IPS-15b (cell line): ENCODE measurements at regions not wholly inside any gene's neighbourhood (a gene's known extent, or its start where the extent isn't known, plus 50 kb on each side); places are given as distances from the start of the nearest gene placed in this dataset.

Experiments
- H3K27me3 ChIP-seq: one replicate; pipeline ENCODE4 v1.6.1; 2013; ENCODE audit warnings: low read length; ENCODE audit not compliant: control insufficient read depth, insufficient read depth
- H3K36me3 ChIP-seq: one replicate; pipeline ENCODE4 v1.6.1; 2013; ENCODE audit warnings: low read length; ENCODE audit not compliant: control insufficient read depth, insufficient read depth
- H3K4me1 ChIP-seq: one replicate; pipeline ENCODE4 v1.6.1; 2013; ENCODE audit warnings: mild to moderate bottlenecking, low read length; ENCODE audit not compliant: control insufficient read depth, insufficient read depth
- H3K4me3 ChIP-seq: one replicate; pipeline ENCODE4 v1.5.1; 2013; ENCODE audit warnings: low read depth, low read length
- H3K9ac ChIP-seq: one replicate; pipeline ENCODE4 v1.6.1; 2013; ENCODE audit warnings: low read depth, mild to moderate bottlenecking, low read length
- H3K9me3 ChIP-seq: one replicate; pipeline ENCODE4 v1.6.1; 2013; ENCODE audit warnings: mild to moderate bottlenecking, low read length; ENCODE audit not compliant: control insufficient read depth, insufficient read depth

DNA sequence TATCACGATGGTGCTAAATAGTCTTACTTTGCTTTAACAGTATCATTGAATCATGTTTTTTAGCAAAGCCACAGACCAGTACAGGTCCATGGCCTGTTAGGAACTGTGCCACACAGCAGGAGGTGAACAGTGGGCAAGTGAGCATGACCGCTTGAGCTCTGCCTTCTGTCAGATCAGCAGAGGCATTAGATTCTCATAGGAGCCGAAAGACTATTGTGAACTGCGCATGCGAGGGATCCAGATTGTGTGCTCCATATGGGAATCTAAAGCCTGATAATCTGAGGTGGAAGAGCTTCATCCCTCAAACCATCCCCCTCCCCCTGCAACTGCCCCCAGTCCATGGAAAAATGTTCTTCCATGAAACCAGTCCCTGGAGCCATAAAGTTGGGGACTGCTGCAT lies 102.3 kb upstream of the OSR1 start:
- no peak overlapping the region for H3K4me3 ChIP-seq
- no peak overlapping the region for H3K9ac ChIP-seq

DNA sequence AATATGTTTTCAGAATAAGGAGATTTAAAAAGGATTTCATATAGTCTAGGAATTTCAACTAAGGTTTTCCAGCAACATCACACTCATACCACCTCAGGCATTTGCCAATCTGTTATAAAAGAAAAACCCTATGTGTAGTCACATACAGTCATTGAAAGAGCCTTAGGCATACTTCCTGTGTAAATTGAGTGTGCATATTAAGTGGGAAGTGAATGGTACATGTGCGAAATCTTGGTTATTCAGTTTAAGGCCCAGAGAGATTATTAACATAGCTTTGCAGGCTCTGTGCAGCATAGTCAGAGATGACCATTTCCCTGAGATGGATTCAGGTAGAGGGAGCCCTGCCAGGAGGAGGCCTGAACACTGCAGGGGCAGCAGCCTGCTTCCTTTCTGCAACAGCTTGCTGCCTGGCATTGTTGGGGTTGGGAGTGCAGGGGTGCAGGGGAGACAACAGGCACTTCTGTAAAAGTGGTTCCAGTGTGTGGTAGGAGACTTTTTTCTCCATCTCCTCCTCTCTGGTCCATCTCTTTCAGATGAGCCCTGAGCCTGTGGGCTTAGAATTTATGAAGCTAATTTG lies 100.1 kb upstream of the OSR1 start:
- H3K4me3 ChIP-seq, result no peak overlapping the region
- H3K4me1 ChIP-seq, result peaks cover 19% of the 10 kb centered on the region
- no peaks in the 10 kb centered on the region for H3K27me3 ChIP-seq
- H3K9me3 ChIP-seq, result no peaks in the 10 kb centered on the region
- no peaks in the 10 kb centered on the region for H3K36me3 ChIP-seq
- H3K9ac ChIP-seq, result no peak overlapping the region

More for the DNA sequence above, 102.3 kb upstream of the OSR1 start:
- Histone ChIP-seq H3K9me3 (no peaks in the 10 kb centered on the region), H3K36me3 (no peaks in the 10 kb centered on the region), H3K27me3 (no peaks in the 10 kb centered on the region), H3K4me1 (peaks cover 19% of the 10 kb centered on the region)

DNA sequence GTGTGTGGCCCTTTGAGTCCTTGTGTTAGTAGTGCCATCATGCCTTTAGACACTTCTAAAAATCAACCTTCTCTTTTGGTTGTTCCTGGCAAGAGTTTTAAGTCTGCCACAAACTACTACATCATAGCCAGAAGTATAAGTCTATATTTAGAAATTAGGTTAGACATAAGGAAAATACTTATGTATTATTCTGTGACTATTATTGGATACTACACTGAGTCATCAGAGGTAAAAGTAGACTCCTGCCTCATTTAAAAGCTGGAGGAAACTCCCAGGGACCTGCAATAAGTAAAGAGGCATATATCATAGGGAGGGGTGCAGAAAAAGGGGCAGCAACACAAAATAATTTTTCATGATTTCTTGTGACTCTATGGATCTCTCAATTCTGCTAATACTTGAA lies 99.4 kb upstream of the OSR1 start:
- H3K4me1 ChIP-seq, result peaks cover 19% of the 10 kb centered on the region
- no peaks in the 10 kb centered on the region for H3K27me3 ChIP-seq
- no peak overlapping the region for H3K4me3 ChIP-seq
- no peak overlapping the region for H3K9ac ChIP-seq
- H3K36me3 ChIP-seq, result no peaks in the 10 kb centered on the region
- H3K9me3 ChIP-seq, result no peaks in the 10 kb centered on the region

DNA sequence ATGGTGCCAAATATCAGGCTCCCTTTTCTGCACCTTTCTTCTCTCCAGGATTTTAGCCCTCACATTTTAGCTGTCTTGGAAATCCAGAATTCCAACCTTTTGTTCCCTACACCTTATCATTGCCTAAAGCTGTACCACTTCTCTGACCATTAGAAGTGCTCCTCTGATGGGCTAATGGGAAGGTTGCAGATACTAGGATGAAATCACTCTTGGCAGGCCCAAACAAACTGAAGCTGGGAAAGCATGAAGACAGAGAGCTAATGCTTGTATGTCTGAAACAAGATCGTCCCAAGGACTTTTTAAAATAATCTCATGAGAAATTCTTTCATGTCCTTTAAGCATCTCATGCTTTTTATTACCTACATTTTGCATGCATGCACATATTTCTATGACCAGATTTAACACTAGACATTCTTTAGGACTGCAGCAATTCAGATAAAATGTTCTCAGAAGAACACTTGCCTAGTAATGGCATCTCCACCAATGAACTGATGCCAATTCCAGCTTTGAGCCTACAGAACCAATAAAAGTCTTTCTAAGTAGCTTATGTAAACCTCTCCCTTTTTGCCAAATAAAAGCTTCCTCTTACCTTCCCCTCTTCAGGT lies 98.4 kb upstream of the OSR1 start:
- H3K9me3 ChIP-seq, result no peaks in the 10 kb centered on the region
- H3K27me3 ChIP-seq, result no peaks in the 10 kb centered on the region
- H3K4me1 ChIP-seq, result peaks cover 11% of the 10 kb centered on the region
- no peak overlapping the region for H3K9ac ChIP-seq
- no peaks in the 10 kb centered on the region for H3K36me3 ChIP-seq
- no peak overlapping the region for H3K4me3 ChIP-seq

DNA sequence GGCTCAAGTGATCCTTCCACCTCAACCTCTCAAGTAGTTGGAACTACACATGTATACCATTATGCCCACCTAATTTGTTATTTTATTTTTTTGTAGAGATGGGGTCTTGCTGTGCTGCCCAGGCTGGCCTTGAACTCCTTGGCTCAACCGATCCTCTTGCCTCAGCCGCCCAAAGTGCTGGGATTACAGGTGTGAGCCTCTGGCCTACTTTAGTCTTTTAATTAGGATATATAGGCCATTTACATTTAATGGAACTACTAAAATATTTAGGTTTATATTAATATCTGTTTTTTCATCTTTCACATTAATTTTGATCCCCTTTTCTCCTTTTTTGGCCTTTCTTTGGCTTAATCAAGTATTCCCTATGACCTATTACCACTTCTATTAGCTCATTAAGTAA lies 95.7 kb upstream of the OSR1 start:
- H3K4me1 ChIP-seq, result peaks cover 3% of the 10 kb centered on the region

DNA sequence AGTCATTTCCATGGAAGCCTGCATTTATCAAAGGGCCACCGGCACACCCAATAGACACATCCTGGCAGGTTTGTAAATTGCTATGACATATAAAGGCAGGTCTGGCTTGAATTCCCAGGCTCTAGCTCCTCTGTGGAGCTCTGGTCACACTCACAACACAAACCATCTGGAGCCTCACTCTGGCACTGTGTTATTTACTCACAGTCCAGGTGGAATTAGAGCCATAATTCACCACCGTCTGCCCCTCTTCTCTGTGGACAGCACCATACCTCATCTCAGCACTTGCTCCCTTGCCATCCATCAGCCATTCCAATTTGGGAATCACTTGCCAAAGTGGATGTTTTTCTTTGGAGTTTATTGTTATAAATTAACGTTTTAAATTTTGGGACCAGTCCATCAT lies 84.3 kb upstream of the OSR1 start:
- Histone ChIP-seq H3K9ac (no peak overlapping the region), H3K9me3 (no peaks in the 10 kb centered on the region), H3K36me3 (no peaks in the 10 kb centered on the region), H3K4me3 (no peak overlapping the region), H3K4me1 (no peaks in the 10 kb centered on the region), H3K27me3 (no peaks in the 10 kb centered on the region)

More for the DNA sequence above, 95.7 kb upstream of the OSR1 start:
- H3K4me3 ChIP-seq, result no peak overlapping the region
- no peak overlapping the region for H3K9ac ChIP-seq
- no peaks in the 10 kb centered on the region for H3K9me3 ChIP-seq
- H3K27me3 ChIP-seq, result no peaks in the 10 kb centered on the region
- no peaks in the 10 kb centered on the region for H3K36me3 ChIP-seq

DNA sequence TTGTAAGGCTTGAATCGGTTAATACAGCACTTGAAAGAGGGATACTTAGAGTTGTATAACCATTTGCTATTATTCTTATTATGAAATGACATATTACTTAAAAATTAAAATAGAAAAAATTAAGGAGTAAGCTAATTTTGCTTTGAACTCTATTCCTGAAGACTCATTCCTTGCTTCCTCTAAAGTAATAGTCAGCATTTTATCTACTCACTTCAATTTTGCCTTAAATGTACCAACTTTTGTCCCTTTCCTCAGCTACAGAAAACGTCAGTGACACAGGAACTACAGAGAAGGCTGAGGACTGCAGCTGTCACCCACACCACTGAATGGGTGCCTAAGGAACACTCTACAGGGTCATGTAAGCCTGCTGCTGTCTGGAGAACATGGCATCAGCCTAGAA lies 80.7 kb upstream of the OSR1 start:
- Histone ChIP-seq H3K4me1 (no peaks in the 10 kb centered on the region), H3K9me3 (no peaks in the 10 kb centered on the region), H3K27me3 (no peaks in the 10 kb centered on the region), H3K4me3 (no peak overlapping the region), H3K9ac (no peak overlapping the region), H3K36me3 (no peaks in the 10 kb centered on the region)

DNA sequence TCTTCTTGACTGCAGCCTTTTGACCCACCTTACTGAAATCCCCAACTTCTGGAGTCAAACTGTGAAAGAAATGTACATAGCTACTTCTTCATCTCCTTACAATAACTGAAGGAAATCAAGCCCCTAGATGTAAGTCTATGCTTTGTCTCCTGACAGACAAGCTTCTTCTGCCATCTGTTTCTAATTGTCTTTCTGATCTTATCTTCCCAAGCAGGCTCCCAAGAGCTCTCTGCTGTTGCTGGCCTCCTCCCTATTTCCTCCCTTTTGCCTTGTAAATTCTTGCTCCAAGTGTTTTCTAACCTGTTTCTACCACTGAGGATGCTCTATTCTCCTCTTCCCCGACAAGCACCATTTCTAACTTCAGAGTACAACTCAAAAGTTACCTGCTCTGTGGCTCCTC lies 77.4 kb upstream of the OSR1 start:
- H3K4me1 ChIP-seq, result no peaks in the 10 kb centered on the region
- no peaks in the 10 kb centered on the region for H3K27me3 ChIP-seq
- no peaks in the 10 kb centered on the region for H3K36me3 ChIP-seq
- no peak overlapping the region for H3K4me3 ChIP-seq
- H3K9me3 ChIP-seq, result no peaks in the 10 kb centered on the region
- H3K9ac ChIP-seq, result no peak overlapping the region

DNA sequence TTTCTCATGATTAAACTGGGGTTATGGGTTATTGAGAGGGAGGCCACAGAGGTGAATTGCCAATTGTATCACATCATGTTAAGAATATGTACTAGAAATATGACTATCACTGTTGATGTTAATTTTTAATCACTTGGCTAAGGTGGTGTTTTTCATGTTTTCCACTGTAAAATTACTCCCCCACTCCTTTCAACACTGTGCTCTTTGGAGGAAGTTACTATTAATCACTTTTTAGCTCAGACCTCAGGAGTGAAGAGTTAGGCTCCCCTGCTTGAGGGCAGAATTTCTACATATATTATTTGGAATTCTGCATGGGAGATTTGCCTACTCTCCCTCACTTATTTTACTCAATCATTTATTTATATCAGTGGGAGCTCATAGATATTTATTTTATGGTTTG lies 76.0 kb upstream of the OSR1 start:
- Histone ChIP-seq H3K4me1 (no peaks in the 10 kb centered on the region), H3K9me3 (no peaks in the 10 kb centered on the region), H3K27me3 (no peaks in the 10 kb centered on the region), H3K4me3 (no peak overlapping the region), H3K9ac (no peak overlapping the region), H3K36me3 (no peaks in the 10 kb centered on the region)

DNA sequence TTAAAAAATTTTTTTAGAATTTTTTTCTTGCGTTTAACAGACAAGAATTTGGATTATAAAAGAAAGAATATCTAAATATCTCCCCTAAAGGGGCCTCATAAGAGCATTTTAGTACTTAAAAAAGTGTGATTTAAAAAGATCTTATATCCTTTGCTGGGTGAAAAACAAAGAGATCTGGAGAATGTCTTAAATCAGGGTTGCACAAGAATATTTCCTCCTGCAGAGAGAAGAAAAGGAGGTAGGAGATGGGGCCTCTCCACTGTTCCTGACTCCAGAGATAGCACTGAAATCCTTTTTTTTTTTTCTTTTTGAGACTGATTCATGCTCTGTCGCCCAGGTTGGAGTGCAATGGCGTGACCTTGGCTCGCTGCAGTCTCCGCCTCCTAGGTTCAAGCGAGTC lies 68.5 kb upstream of the OSR1 start:
- Histone ChIP-seq H3K9ac (no peak overlapping the region), H3K9me3 (no peaks in the 10 kb centered on the region), H3K4me3 (no peak overlapping the region), H3K4me1 (peaks cover 18% of the 10 kb centered on the region), H3K36me3 (no peaks in the 10 kb centered on the region), H3K27me3 (no peaks in the 10 kb centered on the region)

DNA sequence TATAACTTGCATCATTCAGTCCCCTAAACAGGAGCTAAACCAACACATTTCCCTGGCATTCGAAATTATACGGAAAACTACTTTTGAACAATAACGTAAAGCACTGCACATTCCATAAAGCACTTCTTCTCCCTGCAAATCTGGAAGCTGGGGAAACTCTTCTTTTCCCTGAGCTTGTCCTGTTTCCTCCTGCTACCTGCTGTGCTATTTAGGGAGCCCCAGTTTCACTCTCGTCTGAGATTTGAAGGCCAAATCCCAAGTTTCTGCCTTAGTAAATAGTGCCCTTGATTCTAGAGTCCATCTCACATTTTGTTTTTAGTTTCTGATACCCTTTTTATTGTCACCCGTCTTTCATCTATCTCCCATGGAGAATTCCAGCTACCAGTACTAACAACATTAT lies 67.7 kb upstream of the OSR1 start:
- H3K4me3 ChIP-seq, result no peak overlapping the region
- no peaks in the 10 kb centered on the region for H3K36me3 ChIP-seq
- no peak overlapping the region for H3K9ac ChIP-seq
- H3K4me1 ChIP-seq, result peaks cover 18% of the 10 kb centered on the region
- no peaks in the 10 kb centered on the region for H3K9me3 ChIP-seq
- H3K27me3 ChIP-seq, result no peaks in the 10 kb centered on the region

DNA sequence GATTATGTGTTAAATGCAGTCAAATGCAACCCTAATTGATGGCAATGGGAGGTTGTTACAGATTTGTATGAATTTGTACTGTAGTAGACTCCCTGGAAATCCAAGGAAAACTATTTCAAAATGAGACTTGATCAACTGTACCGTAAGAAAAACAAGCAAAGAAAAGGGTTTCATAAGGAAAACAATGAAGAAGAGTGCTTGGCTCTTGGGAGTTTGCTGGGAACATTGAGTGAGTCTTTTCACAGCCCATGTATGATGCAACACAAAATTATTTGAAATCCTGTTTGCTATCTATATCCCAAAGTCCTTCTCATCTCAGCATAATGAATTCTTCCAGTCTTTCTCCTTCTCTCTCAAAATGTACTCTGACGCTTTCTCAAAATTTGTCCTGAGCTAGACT lies 67.0 kb upstream of the OSR1 start:
- no peak overlapping the region for H3K4me3 ChIP-seq
- H3K4me1 ChIP-seq, result peaks cover 18% of the 10 kb centered on the region
- no peak overlapping the region for H3K9ac ChIP-seq
- no peaks in the 10 kb centered on the region for H3K36me3 ChIP-seq
- no peaks in the 10 kb centered on the region for H3K27me3 ChIP-seq
- no peaks in the 10 kb centered on the region for H3K9me3 ChIP-seq
